AG20443 (cell line): ENCODE measurements at regions not wholly inside any gene's neighbourhood (a gene's known extent, or its start where the extent isn't known, plus 50 kb on each side); places are given as distances from the start of the nearest gene placed in this dataset.

Source experiments
- DNase-seq: peaks from one replicate; pipeline ENCODE4 v3.0.0; 2012; ENCODE audit warnings: low spot score, mixed read lengths

DNA sequence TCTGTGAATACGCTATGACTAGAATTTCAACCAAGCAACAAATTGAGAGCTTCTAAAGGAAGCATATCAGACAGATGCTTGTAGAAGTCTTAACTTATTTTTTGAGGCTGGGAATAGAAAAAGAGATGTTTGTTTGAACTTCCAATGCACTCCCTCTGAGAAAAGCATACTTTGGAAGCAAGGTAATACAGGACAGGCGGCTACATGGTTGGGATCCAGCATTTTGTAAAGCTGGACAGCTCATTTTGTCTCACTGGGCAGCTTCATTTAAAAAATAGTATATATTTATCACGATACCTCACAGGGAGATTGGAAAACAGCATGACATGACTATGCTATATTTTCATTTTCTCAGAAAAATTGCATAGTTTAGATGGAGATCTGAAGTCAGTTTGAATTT is 821.3 kb upstream of the API5 start:
- DNase-seq: no peak

DNA sequence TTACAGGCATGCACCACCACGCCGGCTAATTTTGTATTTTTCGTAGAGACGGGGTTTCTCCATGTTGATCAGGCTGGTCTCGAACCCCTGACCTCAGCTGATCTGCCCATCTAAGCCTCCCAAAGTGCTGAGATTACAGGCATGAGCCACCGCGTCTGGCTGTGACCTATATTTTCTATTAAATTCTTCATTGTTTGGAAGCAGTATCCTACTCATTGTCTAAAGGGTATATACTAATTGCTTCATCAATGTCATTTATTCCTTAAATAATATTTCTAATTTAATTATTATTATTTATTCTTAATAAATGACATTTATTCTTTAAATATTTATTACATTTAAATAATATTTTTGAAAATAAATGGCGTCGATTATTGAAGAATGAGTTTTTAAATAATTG is 817.3 kb upstream of the API5 start:
- DNase-seq: no peak

DNA sequence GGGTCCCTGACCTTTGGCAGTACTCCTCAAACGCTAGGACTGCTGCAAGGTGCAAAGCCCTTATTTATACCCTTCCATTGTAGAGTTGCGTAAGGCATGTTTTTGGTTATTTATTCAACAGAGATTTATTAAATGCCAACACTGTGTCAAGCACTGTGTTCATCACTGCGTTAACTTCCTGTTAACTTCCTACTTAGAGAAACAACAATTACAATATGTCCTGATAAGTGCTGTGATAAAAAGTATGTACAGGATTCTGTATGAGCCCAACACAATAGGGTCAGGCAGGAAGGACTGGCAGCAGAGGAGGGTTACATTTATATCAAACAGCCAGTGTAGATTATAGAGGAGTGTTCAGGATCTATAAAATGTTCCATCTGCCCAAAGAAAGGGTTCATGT is 812.8 kb upstream of the API5 start:
- DNase-seq: no peak

DNA sequence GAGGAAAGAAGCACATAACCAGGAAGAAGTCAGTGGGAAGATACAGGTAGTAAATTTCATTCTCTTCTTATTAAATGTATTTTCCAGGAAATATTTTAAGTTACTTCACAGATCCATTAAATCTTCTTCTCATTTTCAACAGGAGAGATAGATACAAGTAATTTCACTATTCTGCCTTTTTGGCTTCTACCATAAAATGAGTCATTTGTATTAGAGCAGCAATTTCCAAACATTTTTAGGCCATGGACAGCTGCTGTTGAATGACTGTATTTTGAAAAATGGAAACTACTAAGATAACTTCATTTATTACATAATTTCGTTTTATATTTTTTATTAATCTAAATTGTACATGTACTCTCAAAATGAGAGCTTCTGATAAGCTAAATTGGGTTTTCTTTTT is 809.6 kb upstream of the API5 start:
- DNase-seq: no peak

DNA sequence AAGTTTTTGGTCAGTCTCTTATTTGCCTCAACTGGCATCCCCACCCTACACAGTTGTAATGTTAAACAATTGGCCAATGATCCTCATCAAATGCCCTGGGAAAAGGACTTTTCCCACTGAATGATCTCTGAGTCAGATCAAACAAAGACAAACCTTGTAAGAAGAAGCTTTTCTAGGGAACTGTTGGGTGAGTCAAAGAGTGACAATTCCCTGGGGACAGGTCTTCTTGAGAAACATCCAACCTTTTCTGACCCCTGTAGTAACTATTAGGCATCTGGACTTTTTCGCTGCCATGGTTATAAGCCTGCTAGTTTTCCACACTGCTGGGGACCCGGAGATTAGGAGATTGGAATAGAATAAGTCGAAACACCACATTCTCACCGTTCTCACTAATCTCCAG is 789.8 kb upstream of the API5 start:
- DNase-seq: no peak

DNA sequence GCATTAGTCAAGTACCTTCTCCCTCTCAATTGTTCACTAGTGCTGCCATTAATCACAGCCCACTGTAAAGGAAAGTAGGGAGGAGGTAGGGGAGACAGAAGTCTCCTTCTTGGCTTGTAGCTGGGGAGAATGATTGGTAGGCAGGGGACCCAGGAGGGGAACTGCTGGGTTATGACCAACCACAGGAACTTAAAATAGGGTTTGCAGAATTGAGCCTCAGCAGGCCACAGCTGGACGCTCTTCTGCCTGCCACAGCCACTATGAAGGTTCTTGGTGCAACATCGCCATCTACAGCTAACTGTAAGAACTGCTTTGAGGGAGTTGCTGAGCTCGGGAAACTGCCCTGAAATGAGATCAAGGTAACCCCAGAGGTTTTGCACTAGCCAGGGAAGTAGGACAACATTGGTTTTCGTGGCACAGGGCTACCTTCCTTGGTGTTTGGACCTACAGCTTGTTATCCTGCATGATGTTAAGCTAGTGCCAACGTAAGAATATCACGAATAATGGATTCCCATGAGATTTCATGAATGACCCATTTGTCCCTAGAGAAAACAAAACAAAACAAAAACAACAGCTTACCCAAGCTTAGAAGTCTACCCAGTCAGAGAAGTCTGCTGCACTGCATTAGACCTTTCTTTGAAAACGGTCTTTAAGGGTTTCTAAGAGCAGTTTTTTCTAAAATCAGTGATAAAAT is 787.1 kb upstream of the API5 start:
- peak; percentile 76 for DNase-seq

DNA sequence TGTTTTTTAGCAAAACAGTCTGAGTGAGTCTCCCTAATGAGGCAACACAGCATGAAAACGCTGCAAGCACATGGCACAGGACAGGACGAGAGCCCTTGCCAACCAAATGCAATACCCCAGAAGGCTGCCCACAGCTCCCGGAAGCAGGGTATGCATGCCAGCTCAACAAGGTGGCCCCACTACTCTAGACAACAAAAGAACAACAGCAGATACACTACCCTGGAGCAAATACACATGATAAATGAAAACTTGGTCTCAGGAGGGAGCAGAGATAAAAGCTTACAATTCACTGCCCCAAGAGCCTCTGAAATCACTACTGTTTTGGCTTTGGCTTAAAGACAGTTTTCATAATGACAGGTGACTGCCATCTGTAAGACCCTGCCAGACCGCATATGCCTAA is 785.4 kb upstream of the API5 start:
- DNase-seq: no peak

DNA sequence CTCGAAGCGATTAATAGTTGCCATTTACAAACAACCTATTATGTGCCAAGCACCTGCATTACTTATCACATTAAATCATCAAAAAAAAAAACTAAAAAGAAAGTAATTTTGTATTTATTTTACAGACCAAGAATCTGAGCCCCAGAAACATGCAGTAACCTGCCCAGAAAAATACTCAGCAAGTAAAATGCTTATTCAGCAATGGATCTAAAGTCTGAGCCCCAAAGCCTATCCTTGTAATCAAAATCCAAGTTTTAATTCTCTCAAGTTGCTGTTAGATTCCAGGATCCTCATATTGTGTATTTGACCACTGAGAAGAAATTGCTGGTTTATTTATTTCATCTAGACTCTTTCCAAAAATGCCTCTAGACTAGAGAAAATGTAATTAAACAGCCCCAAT is 783.3 kb upstream of the API5 start:
- no peak for DNase-seq

DNA sequence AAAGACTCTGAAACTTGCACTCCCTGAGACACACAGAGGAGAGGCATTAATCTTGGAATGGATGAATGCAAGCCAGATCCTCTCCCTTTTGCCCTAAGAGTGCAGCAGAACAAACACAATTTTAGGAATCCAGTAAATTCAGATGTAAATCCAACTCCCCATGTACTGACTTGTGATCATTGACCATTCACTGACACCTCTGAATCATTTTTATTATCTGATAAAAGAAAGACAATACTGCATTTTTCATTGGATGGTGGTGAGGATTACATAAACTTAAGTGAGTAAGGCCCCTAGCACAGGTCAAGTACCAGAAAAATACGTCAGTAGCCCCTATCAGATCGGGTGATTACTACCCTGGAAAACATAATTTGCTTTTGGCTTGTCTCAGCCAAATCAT is 782.9 kb upstream of the API5 start:
- DNase-seq: no peak

DNA sequence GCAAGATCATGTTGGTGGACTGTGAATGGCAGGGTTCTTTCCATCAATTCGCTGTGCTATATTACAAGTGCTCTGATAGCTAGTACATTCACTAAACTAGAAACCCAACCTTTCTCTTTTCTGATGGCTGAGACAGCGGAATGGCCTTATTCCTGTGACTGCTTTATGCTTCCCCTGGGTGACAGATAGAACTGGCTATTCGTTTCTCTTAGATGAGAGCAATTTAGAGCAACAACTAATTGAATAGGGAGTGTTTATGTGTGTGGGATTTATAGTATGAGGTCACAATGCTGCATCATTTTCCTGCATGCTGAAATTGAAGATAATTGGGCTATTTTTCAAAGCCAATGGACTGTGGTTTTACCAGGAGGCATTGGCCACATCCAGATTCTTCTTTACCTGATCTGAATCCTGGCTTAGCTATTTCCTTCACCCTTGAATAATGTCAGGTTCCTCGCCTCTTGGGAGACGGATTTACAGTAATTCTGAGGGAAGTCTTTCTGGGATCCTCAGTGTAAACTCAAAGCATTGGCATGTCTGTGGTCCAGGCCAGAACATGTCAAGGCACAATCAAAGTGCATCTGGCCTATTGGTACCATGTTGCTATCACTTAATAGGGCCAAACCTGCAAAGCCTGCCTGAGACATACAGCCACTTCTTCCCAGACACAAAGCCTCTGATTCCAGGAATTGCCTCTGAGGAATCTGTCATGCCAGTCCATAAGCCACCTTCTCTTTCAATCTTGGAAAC is 775.0 kb upstream of the API5 start:
- DNase-seq: no peak

DNA sequence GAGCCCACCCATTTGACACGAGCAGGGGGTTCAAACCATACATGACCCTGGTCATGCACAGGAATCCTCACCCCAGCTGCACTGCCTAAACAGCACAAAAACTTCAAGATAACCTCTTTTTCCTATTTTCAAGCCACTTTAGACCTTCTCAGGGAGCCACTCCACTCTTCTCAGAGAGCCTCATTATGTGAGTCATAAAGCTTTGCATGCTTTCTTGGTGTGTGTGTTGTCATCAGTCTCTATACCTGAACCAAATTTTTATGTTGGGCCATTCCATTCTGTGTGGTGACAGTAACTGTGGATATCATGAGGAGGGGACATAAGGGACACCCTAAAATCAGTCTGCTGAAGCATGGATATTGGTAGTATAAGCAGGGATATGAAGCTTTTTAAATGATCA is 769.5 kb upstream of the API5 start:
- DNase-seq: no peak

DNA sequence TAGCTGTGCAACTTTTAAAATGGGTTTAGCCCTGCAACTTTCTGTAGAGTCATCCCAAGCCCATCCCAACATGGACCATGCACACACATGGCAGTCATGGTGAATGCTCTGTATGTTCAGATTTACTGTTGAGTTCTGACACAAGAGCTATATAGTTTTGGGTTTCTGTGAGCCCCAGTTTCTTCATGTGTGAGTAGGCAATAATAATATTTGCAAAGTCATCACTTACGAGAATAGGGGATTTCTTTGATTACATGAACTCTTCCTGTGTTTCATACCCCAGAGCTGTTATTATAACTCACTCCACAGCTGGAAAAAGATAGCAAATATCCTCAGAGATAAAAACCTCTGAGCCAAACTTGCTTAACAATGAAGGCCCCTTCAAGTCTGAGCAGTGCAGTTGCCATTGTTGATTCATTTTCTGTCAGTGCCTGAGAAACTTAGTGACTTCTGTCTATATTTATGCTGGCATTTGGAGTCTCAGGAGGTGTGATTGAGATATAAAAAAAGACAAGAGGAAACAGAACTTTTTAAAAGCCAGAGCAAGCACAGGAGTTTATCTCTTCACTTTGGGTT is 767.9 kb upstream of the API5 start:
- no peak for DNase-seq

DNA sequence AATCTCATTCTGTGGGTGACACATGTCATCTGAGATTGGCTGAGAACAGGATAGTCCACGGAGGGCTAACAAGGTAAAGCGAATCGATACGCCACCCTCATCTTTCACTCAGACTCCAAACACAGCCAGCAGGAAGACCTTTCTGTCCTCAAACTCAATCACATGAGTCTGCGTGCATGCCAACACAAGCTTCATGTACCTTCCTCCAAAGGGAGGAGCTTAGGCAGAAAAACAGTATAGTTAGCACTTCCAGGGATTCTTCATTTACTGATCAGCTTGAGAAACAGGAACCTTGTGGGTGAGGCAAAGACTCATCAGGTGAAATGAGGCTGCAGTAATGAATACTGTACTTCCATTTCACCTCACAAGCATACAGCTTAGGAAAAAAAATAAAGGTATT is 767.1 kb upstream of the API5 start:
- no peak for DNase-seq

DNA sequence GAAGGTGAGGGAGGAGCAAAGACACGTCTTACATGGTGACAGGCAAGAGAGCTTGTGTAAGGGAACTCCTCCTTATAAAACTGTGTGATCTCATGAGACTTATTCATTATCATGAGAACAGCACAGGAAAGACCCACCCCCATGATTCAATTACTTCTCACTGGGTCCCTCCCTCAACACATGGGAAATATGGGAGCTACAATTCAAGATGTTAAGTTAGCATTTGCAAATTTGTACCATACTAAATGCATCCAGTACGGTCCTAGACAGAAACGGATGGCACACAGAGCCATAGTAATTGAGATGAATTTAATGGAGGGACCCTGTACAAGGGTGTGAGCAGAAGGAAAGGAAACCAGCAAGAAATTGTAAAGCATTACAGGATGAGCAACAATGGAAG is 765.8 kb upstream of the API5 start:
- DNase-seq: no peak

DNA sequence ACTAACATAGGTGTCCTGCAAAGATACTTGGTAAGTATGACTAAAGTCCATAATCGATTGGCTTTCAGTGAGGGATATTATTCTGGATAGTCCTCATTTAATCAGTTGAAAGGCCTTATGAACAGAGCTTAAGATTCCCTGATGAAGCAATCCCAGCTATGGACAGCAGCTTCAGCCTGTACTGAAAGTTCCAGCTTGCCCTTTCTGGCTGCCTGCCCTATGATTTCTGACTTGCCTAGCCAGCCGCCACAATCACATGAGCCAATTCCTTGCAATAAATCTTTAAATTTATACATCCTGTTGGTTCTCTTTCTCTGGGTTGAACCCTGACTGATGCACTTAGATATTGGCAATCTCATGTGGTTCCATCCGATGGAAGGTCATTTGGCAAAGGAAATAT is 759.0 kb upstream of the API5 start:
- DNase-seq: no peak

DNA sequence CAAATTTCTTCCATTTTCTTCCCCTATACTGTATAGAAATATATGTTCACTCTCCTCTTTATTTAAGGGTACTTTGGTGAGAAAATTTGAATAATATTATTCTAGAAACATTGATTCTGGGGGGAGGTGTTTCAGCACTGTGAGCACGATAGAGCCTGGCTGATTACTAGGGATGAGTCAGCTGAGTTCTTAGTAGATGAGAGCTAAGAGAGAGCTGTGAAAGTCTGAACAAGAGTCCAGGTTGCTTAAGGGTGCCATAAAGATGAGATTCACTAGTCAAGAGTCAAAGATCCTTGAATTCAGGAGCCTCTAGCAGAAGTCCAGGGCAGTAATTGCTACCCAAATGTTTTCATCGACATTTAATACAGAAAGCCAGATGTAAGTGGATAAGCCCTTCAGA is 756.6 kb upstream of the API5 start:
- DNase-seq: no peak

DNA sequence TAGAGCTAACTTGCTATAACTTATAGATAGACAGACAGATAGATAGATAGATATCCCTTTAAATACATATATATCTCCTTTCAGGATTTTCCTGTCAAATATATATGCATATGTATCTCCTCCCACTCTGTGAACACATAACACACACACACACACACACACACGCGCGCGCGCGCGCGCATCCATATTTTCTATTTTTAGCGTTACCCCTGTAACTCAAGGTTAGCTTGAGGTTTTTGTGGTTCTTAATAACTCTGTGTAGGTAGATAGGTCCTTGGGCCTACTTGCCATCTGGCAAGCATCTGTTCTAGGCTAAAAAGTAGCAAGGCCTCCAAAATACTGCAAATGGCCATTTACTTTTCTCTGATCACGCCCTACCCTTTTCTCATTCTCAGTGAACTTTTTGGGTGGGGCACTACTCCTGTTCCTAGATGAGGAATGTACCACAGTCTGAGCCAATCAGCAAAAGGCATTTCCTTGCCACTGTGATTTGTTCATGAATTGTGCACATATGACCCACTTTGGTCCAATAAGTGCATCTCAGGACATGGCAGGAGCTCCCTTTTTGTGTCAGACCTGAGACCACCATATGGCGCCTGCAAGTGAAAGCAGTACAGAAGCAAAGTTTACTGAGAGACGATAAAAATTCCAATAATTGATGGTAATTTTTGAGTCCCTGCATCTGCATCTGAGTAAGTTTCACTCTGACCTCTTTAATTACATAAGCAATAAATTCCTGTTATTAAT is 740.5 kb upstream of the API5 start:
- DNase-seq: no peak

DNA sequence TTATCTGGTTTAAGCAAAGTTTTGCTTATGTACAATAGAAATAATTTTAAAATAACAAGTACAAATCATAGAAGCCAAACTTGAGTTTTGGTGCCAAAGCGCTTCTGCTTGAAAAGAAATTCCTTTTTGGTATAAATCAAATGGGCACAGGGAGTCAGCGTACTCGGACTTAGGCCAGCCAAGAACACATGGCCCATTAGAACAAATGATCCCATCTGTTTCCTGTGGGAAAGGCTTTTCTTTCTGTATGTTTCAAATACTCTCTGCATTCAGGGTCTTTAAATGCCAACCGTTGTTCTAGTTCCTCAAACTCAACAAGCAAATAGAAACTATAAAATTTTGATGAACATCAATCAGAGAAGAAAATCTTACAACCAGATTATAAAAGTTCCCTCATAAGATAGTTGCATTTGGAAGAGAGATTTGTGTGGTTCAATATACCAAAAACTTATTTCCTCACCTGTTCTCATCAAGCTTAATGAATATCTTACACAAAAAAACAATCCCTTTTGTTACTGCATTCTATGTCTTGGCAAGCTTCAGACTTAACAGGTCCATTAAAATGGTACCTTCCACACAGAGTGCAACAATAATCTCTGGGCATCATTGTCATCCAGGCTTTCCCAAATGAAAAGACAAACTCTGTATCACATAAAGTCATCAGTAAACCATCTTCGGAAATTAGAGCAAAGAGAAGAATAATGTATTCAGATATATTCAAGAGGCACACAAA is 739.8 kb upstream of the API5 start:
- DNase-seq: no peak

DNA sequence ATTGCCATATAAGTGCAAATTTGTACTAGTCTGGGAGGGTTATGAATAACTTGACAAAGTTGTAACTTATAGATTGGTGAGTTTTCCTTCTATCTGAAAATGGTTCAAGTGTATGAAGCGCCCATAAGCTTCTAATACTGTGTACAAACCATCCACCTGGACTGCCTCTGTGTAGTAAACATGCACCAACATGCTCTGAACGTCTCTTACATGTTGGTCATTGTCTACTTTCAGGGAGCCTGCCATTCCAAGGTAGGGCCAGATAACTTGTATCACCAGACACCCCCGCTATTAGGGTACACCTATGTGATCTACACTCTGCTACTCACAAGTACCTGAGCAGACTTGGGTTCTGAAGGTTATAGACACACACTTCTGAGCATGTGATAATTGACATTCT is 735.5 kb upstream of the API5 start:
- DNase-seq: no peak

DNA sequence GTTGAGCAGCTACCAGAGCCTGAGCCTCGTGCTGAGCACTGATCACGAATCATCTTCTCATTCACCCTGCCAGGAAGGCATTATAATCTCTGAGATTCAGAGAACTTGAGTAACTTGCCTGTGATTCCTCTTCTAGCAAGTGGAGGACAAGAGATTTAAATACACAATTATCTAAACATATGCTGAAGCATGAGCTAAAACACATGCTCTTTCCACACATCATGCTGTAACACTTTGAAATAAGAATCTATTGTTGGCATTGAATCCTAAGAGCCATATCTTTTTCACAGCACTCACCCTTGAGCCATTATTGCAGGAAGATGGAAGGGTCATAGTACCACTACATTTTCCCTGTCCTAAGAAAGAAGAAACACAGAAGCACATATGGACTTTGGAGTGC is 722.5 kb upstream of the API5 start:
- DNase-seq: no peak

DNA sequence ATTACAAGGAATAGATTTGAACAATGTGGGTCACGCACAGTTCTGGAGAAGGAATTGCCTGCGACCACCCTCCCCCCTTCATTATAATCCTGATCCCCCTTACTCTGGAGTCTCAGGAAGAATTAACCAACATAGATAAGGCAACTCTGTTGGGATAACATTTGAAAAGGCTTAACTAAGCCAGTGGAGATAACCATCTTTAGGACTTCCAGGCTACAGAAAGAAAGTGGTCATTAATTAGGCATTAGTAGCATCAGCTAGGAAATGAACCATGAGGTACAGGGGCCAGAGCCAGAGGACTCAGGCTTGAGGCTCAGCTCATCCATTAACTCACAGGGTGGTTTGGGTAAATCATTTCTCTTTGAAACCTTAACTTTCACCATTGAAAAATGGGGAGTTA is 720.0 kb upstream of the API5 start:
- DNase-seq: no peak

DNA sequence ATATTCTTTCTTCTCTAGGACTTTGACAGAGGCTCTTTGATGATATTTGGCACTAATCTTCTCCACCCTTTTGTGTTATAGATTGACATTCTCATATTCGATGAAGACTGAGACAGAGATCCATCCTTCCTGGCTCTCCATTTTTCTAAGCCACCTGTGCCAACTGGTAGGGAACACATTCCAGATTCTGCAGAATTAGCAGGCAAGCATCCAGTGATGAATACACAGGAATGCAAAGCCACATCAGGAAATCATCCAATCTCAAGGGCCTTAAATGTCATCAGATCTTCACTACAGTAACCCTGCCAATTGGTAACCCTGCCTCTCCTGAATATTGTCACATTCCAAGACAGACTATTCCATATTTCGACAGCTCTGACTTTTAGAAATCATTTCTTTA is 718.4 kb upstream of the API5 start:
- DNase-seq: no peak
